ENCODE measurements at regions not wholly inside any gene's neighbourhood (a gene's known extent, or its start where the extent isn't known, plus 50 kb on each side); places are given as distances from the start of the nearest gene placed in this dataset.

DNA sequence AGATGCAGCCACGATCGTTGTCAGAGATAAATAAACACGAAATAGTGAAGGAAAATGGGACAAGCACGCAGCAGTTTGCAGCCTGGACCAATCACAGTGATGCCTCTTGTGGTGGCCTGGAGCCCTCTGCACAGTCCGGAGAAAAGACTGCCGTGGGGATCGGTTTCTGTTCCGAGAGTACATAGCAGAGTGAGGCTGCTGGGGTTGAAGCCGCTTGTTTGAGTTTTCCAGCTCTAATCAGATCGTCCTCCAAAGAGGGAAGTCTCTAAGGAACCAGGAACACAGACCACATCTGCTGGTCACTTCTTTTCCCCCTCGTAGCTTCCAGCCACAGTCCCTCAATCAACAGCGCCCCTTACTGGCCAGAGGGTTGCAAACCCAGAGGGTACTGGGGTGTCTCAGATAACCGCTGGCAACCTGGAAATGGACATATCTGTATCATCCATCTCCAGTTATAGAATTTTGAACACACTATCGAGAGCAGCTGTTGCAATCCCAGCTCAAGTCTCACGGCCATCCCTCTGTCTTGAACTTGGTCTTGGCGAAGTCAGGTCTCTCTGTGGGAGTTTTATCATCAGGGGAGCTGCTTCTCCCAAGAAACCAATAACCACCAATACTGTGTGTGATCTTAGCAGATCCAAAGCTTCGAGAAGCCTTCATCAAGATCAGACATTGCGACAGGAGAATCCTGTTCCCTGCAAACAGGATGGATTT is 57.4 kb downstream of the OLIG1 start:
- peak overlapping the region; percentile 44 for H3K4me3 ChIP-seq (ENCODE audit: low read depth, low read length, poor library complexity, severe bottlenecking)
- intact Hi-C loops (cut with micrococcal nuclease; ENCODE audit: unreplicated experiment) = loop anchor here (5.0 to 10.0 kb wide), 2 partner anchors 185 to 293 kb away; no protein-coding TSS in a partner anchor
- POLR2A ChIA-PET = interaction anchor here (0.7 kb wide), 1 partner anchor 18 kb away, joined by 4 read pairs; no protein-coding TSS in a partner anchor
- no peaks in the 10 kb centered on the region for H3K36me3 ChIP-seq (ENCODE audit: insufficient read depth, low read length)
- CTCF ChIA-PET (ENCODE audit: unreplicated experiment) = no interaction called here
- DNase-seq (ENCODE audit: low spot score) = peak; percentile 65
- no peak overlapping the region for H3K27ac ChIP-seq (ENCODE audit: low read depth, low read length, poor library complexity, severe bottlenecking)
- peak; percentile 94 for TF ChIP-seq CTCF (conservative IDR thresholded peaks at IDR 0.05; ENCODE audit: low read length)
- no peak for TF ChIP-seq EZH2phosphoT487 (IDR thresholded peaks at IDR 0.05; ENCODE audit: borderline replicate concordance, low read depth, low read length)
- H3K9me2 ChIP-seq (ENCODE audit: insufficient read depth, low read length) = no peaks in the 10 kb centered on the region
- H3K4me2 ChIP-seq (ENCODE audit: low read length) = peak overlapping the region; percentile 57
- no peaks in the 10 kb centered on the region for H3K4me1 ChIP-seq (ENCODE audit: insufficient read depth, low read length, poor library complexity, severe bottlenecking)
- peak overlapping the region; percentile 49; the same call in 1 of the 2 replicates for H2AFZ ChIP-seq (ENCODE audit: low read length)
- no peaks in the 10 kb centered on the region for H4K20me1 ChIP-seq (ENCODE audit: insufficient read depth, low read length)
- H3K9me3 ChIP-seq (ENCODE audit: low read length) = no peaks in the 10 kb centered on the region
- H3K79me2 ChIP-seq (ENCODE audit: insufficient read depth, low read depth, low read length) = no peaks in the 10 kb centered on the region
- BruUV-seq (replicated peaks) = no TSS peak

GRCh38 chr21:33127868-33128242 is 57.9 kb downstream of the OLIG1 start:
- no peak for DNase-seq (ENCODE audit: low spot score)
- Histone ChIP-seq H3K36me3 (ENCODE audit: insufficient read depth, low read length) (no peaks in the 10 kb centered on the region), H3K4me2 (ENCODE audit: low read length) (no peak overlapping the region), H3K9me3 (ENCODE audit: low read length) (no peaks in the 10 kb centered on the region), H3K4me3 (ENCODE audit: low read depth, low read length, poor library complexity, severe bottlenecking) (no peak overlapping the region), H3K4me1 (ENCODE audit: insufficient read depth, low read length, poor library complexity, severe bottlenecking) (no peaks in the 10 kb centered on the region), H3K79me2 (ENCODE audit: insufficient read depth, low read depth, low read length) (no peaks in the 10 kb centered on the region), H3K9me2 (ENCODE audit: insufficient read depth, low read length) (no peaks in the 10 kb centered on the region), H4K20me1 (ENCODE audit: insufficient read depth, low read length) (no peaks in the 10 kb centered on the region), H2AFZ (ENCODE audit: low read length) (no peak overlapping the region), H3K27ac (ENCODE audit: low read depth, low read length, poor library complexity, severe bottlenecking) (no peak overlapping the region)
- ChIA-PET POLR2A (interaction anchor here (0.7 to 1.8 kb wide), 2 partner anchors 8 to 18 kb away, joined by 3 to 4 read pairs; no protein-coding TSS in a partner anchor), CTCF (ENCODE audit: unreplicated experiment) (no interaction called here)
- intact Hi-C loops (cut with micrococcal nuclease; ENCODE audit: unreplicated experiment) = loop anchor here (5.0 to 10.0 kb wide), 2 partner anchors 186 to 293 kb away; no protein-coding TSS in a partner anchor
- no peak for TF ChIP-seq EZH2phosphoT487 (IDR thresholded peaks at IDR 0.05; ENCODE audit: borderline replicate concordance, low read depth, low read length)
- TF ChIP-seq CTCF (conservative IDR thresholded peaks at IDR 0.05; ENCODE audit: low read length) = no peak
- BruUV-seq (replicated peaks) = no TSS peak

DNA sequence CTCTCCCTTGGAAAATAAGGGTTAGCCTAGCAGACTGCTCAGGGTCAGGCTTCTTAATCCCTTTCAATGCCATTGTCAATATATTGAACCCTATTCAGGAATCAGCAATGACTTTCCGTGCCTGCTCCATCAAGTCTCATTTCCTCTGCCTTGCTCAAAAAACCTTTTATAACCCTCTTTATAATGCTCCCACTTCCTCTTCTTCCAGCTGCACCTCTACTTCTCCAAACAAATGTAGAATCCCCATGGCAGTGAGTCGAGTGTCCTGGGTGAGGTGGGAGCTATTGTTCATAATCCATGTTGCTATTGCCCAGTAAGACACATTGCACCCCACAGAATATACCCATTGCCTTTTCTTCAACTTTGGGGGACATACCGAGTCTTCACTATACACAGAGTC is 58.6 kb downstream of the OLIG1 start:
- DNase-seq (ENCODE audit: low spot score) = no peak
- Histone ChIP-seq H3K79me2 (ENCODE audit: insufficient read depth, low read depth, low read length) (no peaks in the 10 kb centered on the region), H3K4me1 (ENCODE audit: insufficient read depth, low read length, poor library complexity, severe bottlenecking) (no peaks in the 10 kb centered on the region), H3K27ac (ENCODE audit: low read depth, low read length, poor library complexity, severe bottlenecking) (no peak overlapping the region), H3K36me3 (ENCODE audit: insufficient read depth, low read length) (no peaks in the 10 kb centered on the region), H3K4me2 (ENCODE audit: low read length) (no peak overlapping the region), H3K4me3 (ENCODE audit: low read depth, low read length, poor library complexity, severe bottlenecking) (no peak overlapping the region), H2AFZ (ENCODE audit: low read length) (no peak overlapping the region), H4K20me1 (ENCODE audit: insufficient read depth, low read length) (no peaks in the 10 kb centered on the region), H3K9me2 (ENCODE audit: insufficient read depth, low read length) (no peaks in the 10 kb centered on the region), H3K9me3 (ENCODE audit: low read length) (no peaks in the 10 kb centered on the region)
- TF ChIP-seq CTCF (conservative IDR thresholded peaks at IDR 0.05; ENCODE audit: low read length) = no peak
- TF ChIP-seq EZH2phosphoT487 (IDR thresholded peaks at IDR 0.05; ENCODE audit: borderline replicate concordance, low read depth, low read length) = no peak
- BruUV-seq (replicated peaks) = no TSS peak
- intact Hi-C loops (cut with micrococcal nuclease; ENCODE audit: unreplicated experiment) = loop anchor here (5.0 to 10.0 kb wide), 2 partner anchors 186 to 294 kb away; no protein-coding TSS in a partner anchor
- CTCF ChIA-PET (ENCODE audit: unreplicated experiment) = no interaction called here
- POLR2A ChIA-PET = interaction anchor here (1.8 kb wide), 1 partner anchor 9 kb away, joined by 3 read pairs; no protein-coding TSS in a partner anchor
